GM12865 (cell line): ENCODE measurements at regions not wholly inside any gene's neighbourhood (a gene's known extent, or its start where the extent isn't known, plus 50 kb on each side); places are given as distances from the start of the nearest gene placed in this dataset.

Experiments
- DNase-seq: peaks from one replicate; pipeline ENCODE4 v3.0.0; 2010; ENCODE audit warnings: low read depth
- H3K4me3 ChIP-seq: 2 replicates; pipeline ENCODE4 v1.5.1; 2011; ENCODE audit warnings: mild to moderate bottlenecking, low read depth, low read length, control low read depth
- CTCF ChIP-seq: IDR thresholded peaks from 2 replicates; pipeline ENCODE4 v1.5.1; 2011; ENCODE audit warnings: low read length, control low read depth, low read depth, inconsistent platforms; ENCODE audit not compliant: insufficient read depth; ENCODE audit errors: missing control alignments

GRCh38 chr11:19351426-19351825 lies 110.7 kb upstream of the E2F8 start:
- no peak for TF ChIP-seq CTCF

GRCh38 chr11:19350160-19350559 lies 109.4 kb upstream of the E2F8 start:
- TF ChIP-seq CTCF: no peak
- DNase-seq: no peak

More at GRCh38 chr11:19351426-19351825, 110.7 kb upstream of the E2F8 start:
- H3K4me3 ChIP-seq: no peak overlapping the region
- no peak for DNase-seq

GRCh38 chr11:19349340-19350025 lies 108.7 kb upstream of the E2F8 start:
- no peak overlapping the region for H3K4me3 ChIP-seq
- DNase-seq: no peak
- no peak for TF ChIP-seq CTCF

More at GRCh38 chr11:19350160-19350559, 109.4 kb upstream of the E2F8 start:
- H3K4me3 ChIP-seq: no peak overlapping the region

- DNase-seq: no peak
- no peak overlapping the region for H3K4me3 ChIP-seq
- no peak for TF ChIP-seq CTCF
These were observed 107.2 kb upstream of the E2F8 start for GRCh38 chr11:19347911-19348310.

- TF ChIP-seq CTCF: no peak
- no peak for DNase-seq
- H3K4me3 ChIP-seq: peak overlapping the region; percentile 41
These were observed 105.3 kb upstream of the E2F8 start for GRCh38 chr11:19345848-19346681.

GRCh38 chr11:19345519-19345847 lies 104.7 kb upstream of the E2F8 start:
- TF ChIP-seq CTCF: no peak
- H3K4me3 ChIP-seq: peak overlapping the region; percentile 41
- no peak for DNase-seq
